ENCODE measurements at regions not wholly inside any gene's neighbourhood (a gene's known extent, or its start where the extent isn't known, plus 50 kb on each side); places are given as distances from the start of the nearest gene placed in this dataset.

GRCh38 chr6:14655201-14656061 is 537.9 kb downstream of the CD83 start:
- intact Hi-C loops (cut with DNase I), result no loop called here
- DNase-seq (ENCODE audit: low spot score), result no peak

GRCh38 chr6:14656078-14656521 is 538.5 kb downstream of the CD83 start:
- intact Hi-C loops (cut with DNase I), result no loop called here
- DNase-seq (ENCODE audit: low spot score), result no peak

- DNase-seq (ENCODE audit: low spot score), result no peak
- intact Hi-C loops (cut with DNase I), result no loop called here
Observed at GRCh38 chr6:14656649-14657048, 539.1 kb downstream of the CD83 start.

GRCh38 chr6:14658030-14658429 is 540.5 kb downstream of the CD83 start:
- DNase-seq (ENCODE audit: low spot score), result no peak

GRCh38 chr6:14658886-14659561 is 541.5 kb downstream of the CD83 start:
- intact Hi-C loops (cut with DNase I), result no loop called here
- no peak for DNase-seq (ENCODE audit: low spot score)

More at GRCh38 chr6:14658030-14658429, 540.5 kb downstream of the CD83 start:
- intact Hi-C loops (cut with DNase I), result no loop called here

GRCh38 chr6:14659841-14660240 is 542.3 kb downstream of the CD83 start:
- intact Hi-C loops (cut with DNase I), result no loop called here
- no peak for DNase-seq (ENCODE audit: low spot score)

- intact Hi-C loops (cut with DNase I), result no loop called here
- no peak for DNase-seq (ENCODE audit: low spot score)
Observed at GRCh38 chr6:14660806-14661579, 543.4 kb downstream of the CD83 start.

GRCh38 chr6:14661691-14662090 is 544.1 kb downstream of the CD83 start:
- no peak for DNase-seq (ENCODE audit: low spot score)
- intact Hi-C loops (cut with DNase I), result no loop called here

GRCh38 chr6:14664112-14664601 is 546.6 kb downstream of the CD83 start:
- intact Hi-C loops (cut with DNase I), result no loop called here
- DNase-seq (ENCODE audit: low spot score), result no peak

GRCh38 chr6:14664621-14665315 is 547.2 kb downstream of the CD83 start:
- no peak for DNase-seq (ENCODE audit: low spot score)
- intact Hi-C loops (cut with DNase I), result no loop called here

- intact Hi-C loops (cut with DNase I), result no loop called here
- DNase-seq (ENCODE audit: low spot score), result no peak
Observed at GRCh38 chr6:14665827-14666724, 548.5 kb downstream of the CD83 start.

GRCh38 chr6:14670806-14671205 is 553.2 kb downstream of the CD83 start:
- intact Hi-C loops (cut with DNase I), result no loop called here
- DNase-seq (ENCODE audit: low spot score), result no peak

- intact Hi-C loops (cut with DNase I), result no loop called here
- DNase-seq (ENCODE audit: low spot score), result no peak
Observed at GRCh38 chr6:14671261-14671681, 553.7 kb downstream of the CD83 start.

- no peak for DNase-seq (ENCODE audit: low spot score)
- intact Hi-C loops (cut with DNase I), result no loop called here
Observed at GRCh38 chr6:14671937-14672336, 554.4 kb downstream of the CD83 start.

GRCh38 chr6:14673201-14673600 is 555.6 kb downstream of the CD83 start:
- DNase-seq (ENCODE audit: low spot score), result no peak
- intact Hi-C loops (cut with DNase I), result no loop called here

GRCh38 chr6:14674458-14674857 is 556.9 kb downstream of the CD83 start:
- DNase-seq (ENCODE audit: low spot score), result no peak
- intact Hi-C loops (cut with DNase I), result no loop called here

GRCh38 chr6:14674867-14675648 is 557.5 kb downstream of the CD83 start:
- no peak for DNase-seq (ENCODE audit: low spot score)
- intact Hi-C loops (cut with DNase I), result no loop called here

GRCh38 chr6:14676064-14676463 is 558.5 kb downstream of the CD83 start:
- intact Hi-C loops (cut with DNase I), result no loop called here
- no peak for DNase-seq (ENCODE audit: low spot score)

Data from cardiac septum (tissue), 1 donor.